ENCODE measurements at regions not wholly inside any gene's neighbourhood (a gene's known extent, or its start where the extent isn't known, plus 50 kb on each side); places are given as distances from the start of the nearest gene placed in this dataset.

DNA sequence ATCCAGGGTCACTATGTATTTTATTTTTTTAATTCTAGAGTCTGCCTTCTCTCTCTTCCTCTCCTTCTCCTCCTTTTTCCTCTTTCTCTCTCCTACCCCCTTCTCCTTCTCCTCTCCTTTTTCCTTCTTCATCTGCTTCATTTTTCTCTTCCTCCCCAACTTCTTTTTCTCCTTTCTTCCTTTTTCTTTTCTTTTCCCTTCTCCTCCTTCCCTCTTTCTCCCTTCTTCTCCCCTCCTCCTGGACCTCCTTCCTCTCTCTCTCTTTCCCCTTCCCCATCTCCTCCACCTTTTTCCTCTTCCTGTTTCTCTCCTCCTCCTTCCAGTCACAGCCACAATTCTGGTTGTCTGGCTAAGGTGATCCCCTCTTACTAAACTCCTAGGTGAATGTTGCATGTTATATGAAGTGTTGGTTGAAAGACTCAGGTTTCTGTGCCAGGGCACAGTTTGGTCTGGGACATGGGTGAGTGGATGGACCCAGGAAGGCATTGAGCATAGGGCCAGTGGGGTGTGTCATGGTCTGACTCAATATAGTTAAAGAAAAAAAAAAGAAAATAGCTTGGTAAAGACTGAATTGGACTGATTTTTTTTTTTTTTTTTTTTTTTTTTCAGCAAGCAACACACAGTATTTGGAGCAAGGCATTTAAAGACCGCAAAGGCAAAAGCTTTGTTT lies 266.9 kb downstream of the TGFB2 start:
- TF ChIP-seq POLR2A (IDR thresholded peaks at IDR 0.05; ENCODE audit: low read length) (no peak), GATA1 (IDR thresholded peaks at IDR 0.05; ENCODE audit: low read depth, low read length) (no peak)
